Upper lobe of left lung (tissue), 4 donors: ENCODE measurements at regions not wholly inside any gene's neighbourhood (a gene's known extent, or its start where the extent isn't known, plus 50 kb on each side); places are given as distances from the start of the nearest gene placed in this dataset.

ENCODE experiments used
- POLR2A ChIP-seq, 4 donors: fragments of 450-650 bp; IDR thresholded peaks; one replicate each; pipeline ENCODE4 v1.5.1; 2016 to 2017; ENCODE audit warnings: antibody characterized with exemption in 4 of 4, mild to moderate bottlenecking in 2 of 4
- TF ChIP-seq, protein P1 (sequence below), 6 experiments: fragments of 450-650 bp in 4 of 6; fragments of 200-600 bp in 2 of 6; sonication (generic) in 2 of 6; IDR thresholded peaks; one replicate each; pipeline ENCODE4 v1.5.1; 2016 to 2019; ENCODE audit warnings: antibody characterized with exemption in 6 of 6

DNA sequence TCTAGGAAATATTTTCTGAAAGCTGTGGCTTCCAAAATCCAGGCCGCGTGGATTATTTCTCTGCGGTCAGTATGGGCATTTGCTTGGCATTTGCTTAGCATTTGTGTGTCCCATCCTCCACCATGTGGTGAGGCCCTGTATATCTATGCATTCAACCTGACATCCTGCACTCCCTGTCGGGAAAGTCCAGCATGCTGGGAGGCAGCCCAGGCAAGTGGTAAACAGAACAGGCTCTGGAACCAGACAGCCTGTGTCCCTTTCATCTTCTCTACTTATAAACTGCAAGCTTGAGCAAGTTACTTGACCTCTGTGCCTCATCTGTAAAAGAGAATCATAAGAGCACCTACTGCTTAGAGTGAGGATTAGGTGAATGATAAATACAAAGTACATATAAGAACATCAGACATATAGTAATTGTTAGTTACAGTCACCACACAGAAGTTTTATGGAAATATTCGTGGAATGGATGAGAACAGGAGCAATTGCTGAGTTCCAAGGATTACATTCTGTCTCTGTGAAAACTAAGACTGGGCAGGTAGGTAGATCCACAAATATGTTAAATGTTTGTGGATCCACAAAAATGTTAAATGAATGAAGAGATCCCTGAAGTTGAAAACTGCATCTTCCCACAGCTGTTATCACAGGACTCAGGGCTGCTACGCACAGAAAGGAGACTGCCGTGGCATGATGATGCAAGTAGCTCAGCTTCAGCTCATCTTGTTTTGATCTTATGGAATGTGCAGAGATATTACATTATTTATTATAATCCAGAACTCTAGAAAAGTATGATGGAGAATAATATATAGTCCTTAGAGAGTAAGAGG is 317.0 kb upstream of the MMADHC start:
- TF ChIP-seq POLR2A (IDR thresholded peaks at IDR 0.05), result no peak
- TF ChIP-seq, protein P1, sequence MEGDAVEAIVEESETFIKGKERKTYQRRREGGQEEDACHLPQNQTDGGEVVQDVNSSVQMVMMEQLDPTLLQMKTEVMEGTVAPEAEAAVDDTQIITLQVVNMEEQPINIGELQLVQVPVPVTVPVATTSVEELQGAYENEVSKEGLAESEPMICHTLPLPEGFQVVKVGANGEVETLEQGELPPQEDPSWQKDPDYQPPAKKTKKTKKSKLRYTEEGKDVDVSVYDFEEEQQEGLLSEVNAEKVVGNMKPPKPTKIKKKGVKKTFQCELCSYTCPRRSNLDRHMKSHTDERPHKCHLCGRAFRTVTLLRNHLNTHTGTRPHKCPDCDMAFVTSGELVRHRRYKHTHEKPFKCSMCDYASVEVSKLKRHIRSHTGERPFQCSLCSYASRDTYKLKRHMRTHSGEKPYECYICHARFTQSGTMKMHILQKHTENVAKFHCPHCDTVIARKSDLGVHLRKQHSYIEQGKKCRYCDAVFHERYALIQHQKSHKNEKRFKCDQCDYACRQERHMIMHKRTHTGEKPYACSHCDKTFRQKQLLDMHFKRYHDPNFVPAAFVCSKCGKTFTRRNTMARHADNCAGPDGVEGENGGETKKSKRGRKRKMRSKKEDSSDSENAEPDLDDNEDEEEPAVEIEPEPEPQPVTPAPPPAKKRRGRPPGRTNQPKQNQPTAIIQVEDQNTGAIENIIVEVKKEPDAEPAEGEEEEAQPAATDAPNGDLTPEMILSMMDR (IDR thresholded peaks at IDR 0.05), result no peak
